ENCODE measurements at regions not wholly inside any gene's neighbourhood (a gene's known extent, or its start where the extent isn't known, plus 50 kb on each side); places are given as distances from the start of the nearest gene placed in this dataset.

DNA sequence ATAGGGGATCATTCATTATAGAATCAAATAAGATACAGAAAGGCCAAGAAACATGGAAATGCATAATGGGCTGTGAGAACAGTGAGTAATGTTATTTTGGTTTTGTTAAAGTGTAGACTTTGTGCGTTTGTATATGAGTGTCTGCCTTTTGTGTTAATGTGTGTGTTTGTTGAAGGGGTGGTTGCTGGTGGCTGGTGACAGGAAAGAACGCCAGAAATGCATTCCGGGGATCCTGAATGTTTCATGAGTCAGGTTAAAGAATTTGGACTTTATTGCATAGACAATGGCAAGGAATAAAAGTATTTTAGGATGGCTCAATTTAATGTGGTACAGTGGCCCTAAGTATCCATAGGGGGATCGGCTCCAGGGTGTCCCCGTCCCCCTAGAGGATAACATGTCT is 1228.9 kb downstream of the PCDH7 start:
- no peak for TF ChIP-seq POLR2A (IDR thresholded peaks at IDR 0.05)
- TF ChIP-seq, protein P1, sequence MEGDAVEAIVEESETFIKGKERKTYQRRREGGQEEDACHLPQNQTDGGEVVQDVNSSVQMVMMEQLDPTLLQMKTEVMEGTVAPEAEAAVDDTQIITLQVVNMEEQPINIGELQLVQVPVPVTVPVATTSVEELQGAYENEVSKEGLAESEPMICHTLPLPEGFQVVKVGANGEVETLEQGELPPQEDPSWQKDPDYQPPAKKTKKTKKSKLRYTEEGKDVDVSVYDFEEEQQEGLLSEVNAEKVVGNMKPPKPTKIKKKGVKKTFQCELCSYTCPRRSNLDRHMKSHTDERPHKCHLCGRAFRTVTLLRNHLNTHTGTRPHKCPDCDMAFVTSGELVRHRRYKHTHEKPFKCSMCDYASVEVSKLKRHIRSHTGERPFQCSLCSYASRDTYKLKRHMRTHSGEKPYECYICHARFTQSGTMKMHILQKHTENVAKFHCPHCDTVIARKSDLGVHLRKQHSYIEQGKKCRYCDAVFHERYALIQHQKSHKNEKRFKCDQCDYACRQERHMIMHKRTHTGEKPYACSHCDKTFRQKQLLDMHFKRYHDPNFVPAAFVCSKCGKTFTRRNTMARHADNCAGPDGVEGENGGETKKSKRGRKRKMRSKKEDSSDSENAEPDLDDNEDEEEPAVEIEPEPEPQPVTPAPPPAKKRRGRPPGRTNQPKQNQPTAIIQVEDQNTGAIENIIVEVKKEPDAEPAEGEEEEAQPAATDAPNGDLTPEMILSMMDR (IDR thresholded peaks at IDR 0.05) = no peak

All from adrenal gland (tissue), 5 donors.